NT2/D1 (cell line): ENCODE measurements at regions not wholly inside any gene's neighbourhood (a gene's known extent, or its start where the extent isn't known, plus 50 kb on each side); places are given as distances from the start of the nearest gene placed in this dataset.

Source experiments
- SUZ12 ChIP-seq: IDR thresholded peaks from 2 replicates; pipeline ENCODE4 v1.6.1; 2011; ENCODE audit not compliant: insufficient read length, insufficient read depth; ENCODE audit errors: extremely low read depth
- YY1 ChIP-seq: IDR thresholded peaks from 2 replicates; pipeline ENCODE4 v1.6.1; 2011; ENCODE audit not compliant: insufficient read length, insufficient read depth
- ZNF274 ChIP-seq: IDR thresholded peaks from 2 replicates; pipeline ENCODE4 v1.6.1; 2011; ENCODE audit warnings: mild to moderate bottlenecking, low read depth, low read length

- TF ChIP-seq SUZ12 (no peak), ZNF274 (no peak), YY1 (no peak)
Measured at GRCh38 chr12:34547276-34547675, 525.0 kb downstream of the ALG10 start.
